Panc1 (cell line): ENCODE measurements at regions not wholly inside any gene's neighbourhood (a gene's known extent, or its start where the extent isn't known, plus 50 kb on each side); places are given as distances from the start of the nearest gene placed in this dataset.

ENCODE experiments used
- ATAC-seq: fragments of 200-7000 bp; cut with Tn5 transposase; 2 replicates; pipeline ENCODE4 v1.9.1; 2020; ENCODE audit warnings: mild to moderate bottlenecking, moderate library complexity
- BruUV-seq: library from RNA; stranded (reverse); fragments of 400-500 nt; replicated peaks from 2 replicates; lab custom pipeline; 2021; lab: Mats Ljungman, UMichigan
- CTCF ChIA-PET: fragments of 300-600 bp; sonication (Branson Sonifier 250); formaldehyde crosslinking; loops from one replicate; lab custom pipeline; 2022; ENCODE audit warnings: antibody characterized with exemption; lab: Charles Lee
- POLR2A ChIA-PET: fragments of 300-600 bp; sonication (Branson Sonifier 250); formaldehyde crosslinking; loops from one replicate; lab custom pipeline; 2022; ENCODE audit warnings: antibody characterized with exemption; lab: Charles Lee
- DNase-seq: peaks from one replicate; pipeline ENCODE4 v3.0.0-alpha.2; 2010; ENCODE audit warnings: low read depth, low spot score
- H3K27ac ChIP-seq: 2 replicates; pipeline ENCODE4 v1.5.1; 2011; ENCODE audit warnings: mild to moderate bottlenecking, low read length, inconsistent platforms
- H3K27me3 ChIP-seq: fragments of 200-500 bp; sonication (Bioruptor generic); 2 replicates; pipeline ENCODE4 v1.6.0; 2014; ENCODE audit warnings: low read length, inconsistent platforms; ENCODE audit not compliant: control insufficient read depth, insufficient read depth
- H3K36me3 ChIP-seq: fragments of 200-500 bp; sonication (Bioruptor generic); 2 replicates; pipeline ENCODE4 v1.5.1; 2014; ENCODE audit warnings: inconsistent platforms, mild to moderate bottlenecking, low read length, moderate library complexity; ENCODE audit not compliant: control insufficient read depth, insufficient read depth
- H3K4me1 ChIP-seq: 2 replicates; pipeline ENCODE4 v1.5.1; 2011; ENCODE audit warnings: inconsistent platforms, mild to moderate bottlenecking, low read length, moderate library complexity; ENCODE audit not compliant: control insufficient read depth, insufficient read depth
- H3K4me3 ChIP-seq, 2 experiments: 2 replicates each; pipeline ENCODE4 v1.5.1; 2011 to 2012; ENCODE audit warnings: low read depth in 2 of 2, low read length in 2 of 2, mild to moderate bottlenecking in 2 of 2, inconsistent platforms in 1 of 2, moderate library complexity in 1 of 2
- H3K9me3 ChIP-seq: fragments of 200-500 bp; sonication (Bioruptor generic); 2 replicates; pipeline ENCODE4 v1.5.1; 2014; ENCODE audit warnings: low read depth, mild to moderate bottlenecking, inconsistent platforms, low read length, moderate library complexity; ENCODE audit not compliant: control insufficient read depth, insufficient read depth
- POLR2AphosphoS5 ChIP-seq: IDR thresholded peaks from 2 replicates; pipeline ENCODE4 v1.6.1; 2012; ENCODE audit warnings: mild to moderate bottlenecking, low read depth, low read length, moderate library complexity
- SIN3A ChIP-seq: IDR thresholded peaks from 2 replicates; pipeline ENCODE4 v1.6.1; 2012; ENCODE audit warnings: low read depth, mild to moderate bottlenecking, low read length, moderate library complexity, borderline replicate concordance; ENCODE audit not compliant: insufficient read depth
- TCF7L2 ChIP-seq: IDR thresholded peaks from 2 replicates; pipeline ENCODE4 v1.6.1; 2011; ENCODE audit warnings: mild to moderate bottlenecking, low read depth, low read length, inconsistent platforms
- in situ Hi-C: cut with HindIII; loops from 2 replicates; pipeline ENCODE4 v1.10.0; 2016; ENCODE audit warnings: low sequenced_read_pairs, low pct_unique_long_range_greater_than_20kb
- intact Hi-C: fragments of 100-400 bp; cut with micrococcal nuclease; formaldehyde crosslinking; loops from one replicate; pipeline ENCODE4 v1.10.0; 2022; ENCODE audit not compliant: unreplicated experiment
- TF ChIP-seq, protein P1 (sequence below), 2 experiments: IDR thresholded peaks; 2 replicates each; pipeline ENCODE4 v1.6.1; 2011 to 2012; ENCODE audit warnings: low read depth in 2 of 2, control low read depth in 1 of 2, low read length in 1 of 2, mild to moderate bottlenecking in 1 of 2, moderate library complexity in 1 of 2; ENCODE audit not compliant: insufficient read depth in 1 of 2
- TF ChIP-seq, protein P2 (sequence below): fragments of 450-650 bp; IDR thresholded peaks from 2 replicates; pipeline ENCODE4 v1.5.1; 2017; ENCODE audit warnings: mild to moderate bottlenecking

DNA sequence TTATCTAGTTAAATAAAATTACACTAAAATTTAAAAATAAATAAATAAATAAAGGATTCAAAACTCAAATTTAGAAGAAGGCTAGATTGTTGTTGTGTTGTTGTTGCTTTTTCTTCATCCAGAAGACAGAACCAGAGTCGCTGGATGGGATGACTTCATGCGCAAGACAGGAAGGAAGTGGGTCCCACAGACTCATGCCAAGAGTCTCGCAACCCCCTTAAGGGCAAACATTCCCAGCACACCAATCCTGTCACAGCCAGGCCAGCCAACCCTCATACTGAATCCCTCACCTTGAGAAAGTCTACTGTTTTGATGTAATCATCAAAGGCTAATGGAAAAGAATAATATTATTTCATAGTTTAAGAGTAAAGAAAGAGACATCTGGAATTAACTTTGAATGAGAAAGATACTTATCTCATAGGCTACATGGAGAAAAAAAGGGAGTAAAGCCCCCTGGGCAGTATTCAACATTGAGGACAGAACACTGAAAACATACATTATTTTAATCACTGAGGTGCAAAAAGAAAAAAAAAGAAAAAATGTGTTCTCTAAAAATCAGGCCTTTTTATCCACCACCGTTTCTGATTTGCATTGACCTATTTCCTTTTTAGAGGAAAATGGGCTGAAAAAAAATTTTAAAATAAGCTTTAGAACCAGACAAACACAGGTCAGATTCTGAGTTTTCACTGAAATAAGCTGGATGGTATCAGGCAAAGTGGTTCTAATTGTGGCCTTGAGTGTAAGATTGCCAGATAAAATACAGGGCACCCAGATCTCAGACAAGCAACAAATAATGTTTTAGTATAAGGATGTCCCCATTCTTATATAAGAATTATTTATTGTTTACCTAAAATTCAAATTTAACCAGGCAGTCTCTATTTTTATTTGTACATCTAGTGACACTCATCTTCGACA lies 826.5 kb downstream of the TNS3 start:
- Histone ChIP-seq H3K4me3 (no peak overlapping the region), H3K9me3 (no peaks in the 10 kb centered on the region), H3K36me3 (no peaks in the 10 kb centered on the region), H3K4me1 (no peaks in the 10 kb centered on the region), H3K27ac (no peak overlapping the region), H3K27me3 (no peaks in the 10 kb centered on the region)
- ChIA-PET CTCF (no interaction called here), POLR2A (no interaction called here)
- no TSS peak for BruUV-seq
- intact Hi-C loops (no loop called here), in situ Hi-C loops (no loop called here)
- ATAC-seq (no peak), DNase-seq (no peak)
- no peak for TF ChIP-seq POLR2AphosphoS5
- TF ChIP-seq, protein P1, sequence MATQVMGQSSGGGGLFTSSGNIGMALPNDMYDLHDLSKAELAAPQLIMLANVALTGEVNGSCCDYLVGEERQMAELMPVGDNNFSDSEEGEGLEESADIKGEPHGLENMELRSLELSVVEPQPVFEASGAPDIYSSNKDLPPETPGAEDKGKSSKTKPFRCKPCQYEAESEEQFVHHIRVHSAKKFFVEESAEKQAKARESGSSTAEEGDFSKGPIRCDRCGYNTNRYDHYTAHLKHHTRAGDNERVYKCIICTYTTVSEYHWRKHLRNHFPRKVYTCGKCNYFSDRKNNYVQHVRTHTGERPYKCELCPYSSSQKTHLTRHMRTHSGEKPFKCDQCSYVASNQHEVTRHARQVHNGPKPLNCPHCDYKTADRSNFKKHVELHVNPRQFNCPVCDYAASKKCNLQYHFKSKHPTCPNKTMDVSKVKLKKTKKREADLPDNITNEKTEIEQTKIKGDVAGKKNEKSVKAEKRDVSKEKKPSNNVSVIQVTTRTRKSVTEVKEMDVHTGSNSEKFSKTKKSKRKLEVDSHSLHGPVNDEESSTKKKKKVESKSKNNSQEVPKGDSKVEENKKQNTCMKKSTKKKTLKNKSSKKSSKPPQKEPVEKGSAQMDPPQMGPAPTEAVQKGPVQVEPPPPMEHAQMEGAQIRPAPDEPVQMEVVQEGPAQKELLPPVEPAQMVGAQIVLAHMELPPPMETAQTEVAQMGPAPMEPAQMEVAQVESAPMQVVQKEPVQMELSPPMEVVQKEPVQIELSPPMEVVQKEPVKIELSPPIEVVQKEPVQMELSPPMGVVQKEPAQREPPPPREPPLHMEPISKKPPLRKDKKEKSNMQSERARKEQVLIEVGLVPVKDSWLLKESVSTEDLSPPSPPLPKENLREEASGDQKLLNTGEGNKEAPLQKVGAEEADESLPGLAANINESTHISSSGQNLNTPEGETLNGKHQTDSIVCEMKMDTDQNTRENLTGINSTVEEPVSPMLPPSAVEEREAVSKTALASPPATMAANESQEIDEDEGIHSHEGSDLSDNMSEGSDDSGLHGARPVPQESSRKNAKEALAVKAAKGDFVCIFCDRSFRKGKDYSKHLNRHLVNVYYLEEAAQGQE (IDR thresholded peaks at IDR 0.05; ENCODE audit: insufficient read depth in 1 of 2, low read depth in 2 of 2, low read length in 1 of 2) = no peak
- no peak for TF ChIP-seq SIN3A
- TF ChIP-seq TCF7L2 = no peak
- TF ChIP-seq, protein P2, sequence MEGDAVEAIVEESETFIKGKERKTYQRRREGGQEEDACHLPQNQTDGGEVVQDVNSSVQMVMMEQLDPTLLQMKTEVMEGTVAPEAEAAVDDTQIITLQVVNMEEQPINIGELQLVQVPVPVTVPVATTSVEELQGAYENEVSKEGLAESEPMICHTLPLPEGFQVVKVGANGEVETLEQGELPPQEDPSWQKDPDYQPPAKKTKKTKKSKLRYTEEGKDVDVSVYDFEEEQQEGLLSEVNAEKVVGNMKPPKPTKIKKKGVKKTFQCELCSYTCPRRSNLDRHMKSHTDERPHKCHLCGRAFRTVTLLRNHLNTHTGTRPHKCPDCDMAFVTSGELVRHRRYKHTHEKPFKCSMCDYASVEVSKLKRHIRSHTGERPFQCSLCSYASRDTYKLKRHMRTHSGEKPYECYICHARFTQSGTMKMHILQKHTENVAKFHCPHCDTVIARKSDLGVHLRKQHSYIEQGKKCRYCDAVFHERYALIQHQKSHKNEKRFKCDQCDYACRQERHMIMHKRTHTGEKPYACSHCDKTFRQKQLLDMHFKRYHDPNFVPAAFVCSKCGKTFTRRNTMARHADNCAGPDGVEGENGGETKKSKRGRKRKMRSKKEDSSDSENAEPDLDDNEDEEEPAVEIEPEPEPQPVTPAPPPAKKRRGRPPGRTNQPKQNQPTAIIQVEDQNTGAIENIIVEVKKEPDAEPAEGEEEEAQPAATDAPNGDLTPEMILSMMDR = no peak

DNA sequence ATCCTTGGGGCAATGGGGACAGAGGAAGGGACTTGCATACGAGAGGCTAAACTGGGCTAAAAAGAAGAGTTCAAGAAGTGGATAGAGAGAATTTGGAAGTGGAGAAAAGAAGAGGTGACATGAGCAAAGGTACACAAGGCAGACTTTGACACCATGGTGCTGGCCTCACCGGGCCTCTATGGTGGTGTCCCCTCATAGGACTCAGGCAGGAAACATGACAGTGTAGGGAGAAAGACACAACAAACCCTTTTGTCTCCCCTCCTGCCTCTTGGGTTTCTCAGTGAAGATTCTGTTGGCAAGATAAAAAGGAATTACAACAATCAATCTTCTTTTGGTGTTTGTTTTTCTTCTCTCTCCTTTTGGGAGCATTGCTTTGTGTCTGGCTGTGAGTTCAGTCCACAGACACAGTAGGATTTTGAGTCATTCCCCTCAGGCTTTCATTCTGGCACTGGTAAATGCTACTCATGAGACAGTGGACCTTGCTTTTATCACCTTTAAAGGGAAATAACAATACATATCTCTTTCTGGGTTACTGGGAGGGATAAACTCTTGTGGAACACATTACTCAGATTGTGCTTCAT lies 827.7 kb downstream of the TNS3 start:
- H3K4me3 ChIP-seq = no peak overlapping the region
- no peaks in the 10 kb centered on the region for H3K36me3 ChIP-seq
- CTCF ChIA-PET = no interaction called here
- H3K4me1 ChIP-seq = no peaks in the 10 kb centered on the region
- H3K27me3 ChIP-seq = no peaks in the 10 kb centered on the region
- in situ Hi-C loops (no loop called here), intact Hi-C loops (no loop called here)
- DNase-seq (no peak), ATAC-seq (peak; percentile 58; the same call in 1 of the 2 replicates)
- H3K9me3 ChIP-seq = no peaks in the 10 kb centered on the region
- TF ChIP-seq, protein P2 = no peak
- TF ChIP-seq, protein P1 (IDR thresholded peaks at IDR 0.05; ENCODE audit: insufficient read depth in 1 of 2, low read depth in 2 of 2, low read length in 1 of 2) = no peak
- TF ChIP-seq TCF7L2 = no peak
- TF ChIP-seq SIN3A = no peak
- TF ChIP-seq POLR2AphosphoS5 = no peak
- no TSS peak for BruUV-seq
- no peak overlapping the region for H3K27ac ChIP-seq
- POLR2A ChIA-PET = interaction anchor here (0.5 kb wide), 1 partner anchor 329 kb away, joined by 3 read pairs; no protein-coding TSS in a partner anchor
